SIG-M5 treated with dmso at 0.1 percent for 504 hours (cell line): ENCODE measurements at regions not wholly inside any gene's neighbourhood (a gene's known extent, or its start where the extent isn't known, plus 50 kb on each side); places are given as distances from the start of the nearest gene placed in this dataset.

Source experiments
- DNase-seq: peaks from one replicate; lab custom pipeline; 2025; ENCODE audit not compliant: unreplicated experiment; lab: John Stamatoyannopoulos, UW

DNA sequence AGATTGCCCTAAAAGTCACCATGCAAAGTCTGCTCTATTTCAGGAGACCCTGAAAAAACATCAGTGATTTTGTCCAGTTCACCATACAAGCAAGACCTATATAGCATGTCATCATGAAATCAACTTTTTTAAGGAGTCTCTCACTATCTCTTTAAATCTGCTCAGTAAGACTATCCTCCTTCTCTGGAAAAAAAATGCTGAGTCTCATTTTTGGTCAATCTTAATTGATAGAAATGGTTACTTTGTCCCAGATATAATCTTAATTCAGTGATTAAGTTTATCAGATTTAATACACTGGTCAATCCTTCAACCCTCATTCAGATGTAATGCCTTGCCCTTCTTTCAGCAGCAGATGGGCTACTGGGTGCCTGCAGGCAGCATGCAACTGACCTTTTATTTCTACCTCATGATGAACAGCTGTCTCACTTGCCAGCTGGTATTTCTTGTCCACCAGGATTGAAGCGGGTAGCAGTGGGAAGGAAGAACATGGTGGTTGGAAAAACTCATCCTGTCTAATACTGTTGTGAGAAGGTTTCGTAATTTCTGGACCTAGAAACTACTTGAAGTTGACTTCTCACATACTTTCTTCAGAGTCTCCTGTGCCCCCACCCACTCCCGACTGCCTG lies 375.3 kb downstream of the DNAH5 start:
- DNase-seq, result no peak

DNA sequence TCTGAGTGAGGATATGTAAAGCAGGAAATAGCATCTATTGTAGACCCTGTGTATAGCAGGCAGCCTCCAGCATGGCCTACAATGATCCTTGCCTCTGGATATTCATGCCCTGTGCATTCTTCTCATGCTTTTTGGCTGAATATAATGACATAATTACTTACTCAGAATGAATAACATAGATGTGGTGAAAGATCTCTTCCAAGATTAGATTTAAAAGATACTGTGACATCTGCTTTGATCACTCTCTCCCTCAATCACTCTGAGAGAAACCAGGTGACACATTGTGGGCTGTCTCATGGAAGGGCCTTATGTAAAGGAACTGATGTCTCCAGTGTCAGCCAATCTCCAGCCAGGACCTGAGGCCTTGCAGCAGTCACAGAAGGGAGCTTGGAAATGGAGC lies 376.7 kb downstream of the DNAH5 start:
- DNase-seq, result no peak

GRCh38 chr5:13566871-13567339 lies 377.6 kb downstream of the DNAH5 start:
- no peak for DNase-seq

DNA sequence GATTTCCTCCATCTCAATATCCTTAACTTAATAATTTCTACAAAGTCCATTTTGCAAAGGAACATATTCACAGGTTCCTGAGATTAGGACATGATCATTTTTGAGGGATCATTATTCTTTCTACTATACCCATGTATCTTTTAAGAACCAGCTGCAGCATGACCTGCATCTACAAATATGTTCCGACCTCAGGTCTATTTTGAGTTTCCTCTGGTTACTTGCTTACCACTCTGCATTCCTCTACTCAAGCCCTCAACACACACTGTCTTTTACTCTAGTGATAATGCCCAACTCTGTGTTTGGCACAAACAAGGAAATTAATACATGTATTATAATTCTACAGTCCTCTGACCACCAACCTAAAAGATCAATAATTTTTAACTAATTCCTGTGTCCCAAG lies 386.1 kb downstream of the DNAH5 start:
- DNase-seq, result no peak

DNA sequence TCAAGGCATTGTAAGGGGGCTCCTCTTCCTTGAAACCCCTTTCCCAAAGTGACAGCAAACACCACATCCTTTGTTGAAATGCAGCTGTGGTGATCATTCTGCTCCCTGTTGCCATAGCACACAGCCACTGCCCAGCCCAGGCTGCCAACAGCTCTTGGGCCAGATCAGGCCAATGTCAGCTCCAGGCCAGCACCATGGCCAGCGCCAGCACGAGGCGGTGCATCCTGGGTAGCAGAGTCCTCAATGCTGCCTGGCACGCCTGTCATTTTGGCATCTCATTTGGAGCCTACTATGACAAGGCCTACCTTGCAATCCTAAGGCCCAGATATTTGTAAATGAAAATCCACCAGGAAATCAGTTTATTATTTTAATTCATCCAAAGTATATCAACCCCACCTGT lies 390.6 kb downstream of the DNAH5 start:
- DNase-seq, result peak; percentile 8

GRCh38 chr5:13552361-13552760 lies 392.1 kb downstream of the DNAH5 start:
- DNase-seq, result no peak

- no peak for DNase-seq
Measured at GRCh38 chr5:13551645-13552044, 392.8 kb downstream of the DNAH5 start.

DNA sequence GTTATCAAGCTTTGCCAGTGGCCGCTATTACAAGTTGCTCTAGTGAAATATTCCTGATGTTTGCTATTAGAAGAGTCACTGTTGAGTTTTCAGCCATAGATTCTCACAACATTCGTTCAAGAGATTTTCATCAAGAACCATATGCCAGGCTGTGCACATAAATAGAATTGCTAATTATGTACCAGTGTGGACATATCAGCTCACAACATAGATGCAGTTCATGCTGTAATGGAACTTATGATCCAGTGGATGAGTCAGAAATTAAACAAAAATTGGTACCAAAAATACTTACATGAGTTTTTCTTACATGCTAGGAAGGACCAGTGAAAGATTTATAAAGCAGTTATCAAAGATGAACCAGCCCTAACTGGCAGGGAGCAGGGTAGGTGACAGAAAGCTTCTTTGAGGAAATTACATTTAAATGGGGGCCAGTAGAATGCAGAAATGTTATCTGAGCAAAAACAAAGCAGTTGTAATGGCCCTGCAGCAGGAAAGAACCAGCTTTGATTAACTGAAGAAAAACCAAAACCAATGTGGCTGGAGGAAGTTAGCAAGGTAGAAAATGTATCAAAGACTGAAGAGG lies 404.2 kb downstream of the DNAH5 start:
- no peak for DNase-seq

- DNase-seq, result no peak
Measured at GRCh38 chr5:13536933-13537332, 407.6 kb downstream of the DNAH5 start.

DNA sequence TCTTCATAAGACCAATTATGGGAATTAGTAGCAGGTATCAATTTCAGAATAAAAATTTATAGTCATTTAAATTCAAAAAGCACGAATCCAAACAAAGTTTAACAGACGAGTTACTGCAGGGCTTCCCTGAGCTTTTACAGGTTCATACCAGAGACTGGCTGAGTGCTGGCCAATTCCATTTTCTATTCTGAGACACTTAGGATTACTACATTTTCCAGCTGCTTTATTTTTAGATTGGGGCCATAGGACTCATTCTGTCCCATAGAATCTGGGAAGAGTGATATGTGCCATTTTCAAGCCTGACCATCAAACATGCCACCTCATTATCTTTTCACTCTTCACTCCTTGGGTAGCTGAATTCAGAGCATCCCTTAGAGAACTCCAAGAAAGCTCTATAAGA lies 410.7 kb downstream of the DNAH5 start:
- DNase-seq, result no peak

DNA sequence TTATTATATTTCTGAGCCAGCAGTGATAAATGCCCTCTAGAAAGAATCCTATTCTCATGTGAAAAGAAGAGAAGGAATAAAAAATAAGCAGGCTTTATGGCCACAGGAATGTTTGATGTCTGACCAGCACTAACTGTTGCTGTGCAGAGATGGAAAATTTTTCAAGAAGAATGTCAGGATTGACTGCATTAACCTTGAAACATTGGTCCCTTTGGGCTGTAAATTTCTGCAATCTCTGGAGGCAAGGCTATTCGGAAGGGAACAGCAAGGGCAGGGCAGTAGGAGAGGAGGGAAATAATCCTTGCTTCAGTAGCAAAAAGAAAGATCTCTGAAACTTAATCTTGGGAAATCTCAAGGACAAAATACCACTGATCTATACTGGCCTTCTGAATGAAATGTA lies 415.2 kb downstream of the DNAH5 start:
- DNase-seq, result no peak

DNA sequence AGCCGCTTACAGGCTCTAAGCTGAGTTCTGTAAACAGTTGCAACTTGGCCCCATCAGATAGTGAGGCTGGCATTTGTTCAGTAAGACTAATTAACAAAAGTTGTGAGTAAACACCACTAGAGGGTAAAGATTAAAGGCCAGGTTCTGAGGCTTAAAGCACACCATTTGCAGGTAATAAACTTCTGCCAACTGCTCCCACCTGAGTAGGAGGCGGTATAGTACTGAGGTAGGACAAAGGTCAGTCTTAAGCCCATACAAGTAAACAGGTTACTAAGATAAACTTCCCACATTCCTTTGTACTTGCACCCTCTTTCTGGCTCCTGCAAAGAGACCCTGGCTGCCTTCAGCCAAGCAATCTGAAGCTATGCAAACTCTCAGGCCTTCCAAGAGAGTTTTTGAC lies 419.6 kb downstream of the DNAH5 start:
- DNase-seq, result no peak

- no peak for DNase-seq
Measured at GRCh38 chr5:13519131-13519530, 425.4 kb downstream of the DNAH5 start.

DNA sequence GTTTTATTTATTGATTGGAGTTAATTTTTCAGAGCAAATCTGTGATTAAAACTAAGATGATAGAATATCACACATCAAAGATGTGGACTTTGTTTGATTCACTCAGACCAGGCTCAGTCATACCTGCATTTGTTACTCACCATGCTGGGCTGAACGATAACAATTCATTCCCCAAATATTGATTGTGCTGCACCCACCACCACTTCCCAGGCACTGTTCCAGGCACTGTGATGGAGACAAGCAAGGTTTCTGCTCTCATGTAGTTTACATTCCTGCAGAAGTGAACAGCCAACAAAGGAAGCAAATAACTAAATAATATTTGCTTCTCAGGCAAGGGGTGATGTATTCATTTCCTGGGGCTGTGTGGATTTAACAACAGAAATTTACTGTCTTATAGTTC lies 428.3 kb downstream of the DNAH5 start:
- no peak for DNase-seq

- no peak for DNase-seq
Measured at GRCh38 chr5:13511442-13511841, 433.0 kb downstream of the DNAH5 start.

- no peak for DNase-seq
Measured at GRCh38 chr5:13510616-13511015, 433.9 kb downstream of the DNAH5 start.

GRCh38 chr5:13508559-13508958 lies 435.9 kb downstream of the DNAH5 start:
- DNase-seq, result no peak

GRCh38 chr5:13505326-13505725 lies 439.2 kb downstream of the DNAH5 start:
- no peak for DNase-seq

DNA sequence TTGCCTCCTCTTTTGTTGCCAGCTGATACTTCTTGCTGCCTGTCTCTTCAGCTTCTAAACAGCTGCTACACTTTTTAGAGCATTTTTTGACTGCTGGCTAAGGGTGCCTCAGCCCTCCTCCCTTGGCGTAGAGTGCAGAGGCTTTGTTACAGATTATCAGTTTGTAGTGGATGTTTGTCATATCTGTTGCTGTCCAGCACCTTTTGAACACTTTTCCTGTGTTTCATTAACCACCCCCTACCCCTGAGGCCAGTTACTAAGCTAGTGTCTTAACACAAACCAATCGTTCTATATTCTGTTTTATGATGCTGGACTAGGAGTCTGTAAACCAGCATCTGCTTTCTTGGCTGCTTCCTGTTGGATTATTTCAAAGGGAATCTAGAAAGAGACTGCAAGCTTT lies 441.5 kb downstream of the DNAH5 start:
- no peak for DNase-seq

GRCh38 chr5:13501176-13501575 lies 443.3 kb downstream of the DNAH5 start:
- DNase-seq, result no peak

- DNase-seq, result no peak
Measured at GRCh38 chr5:13498279-13498678, 446.2 kb downstream of the DNAH5 start.

DNA sequence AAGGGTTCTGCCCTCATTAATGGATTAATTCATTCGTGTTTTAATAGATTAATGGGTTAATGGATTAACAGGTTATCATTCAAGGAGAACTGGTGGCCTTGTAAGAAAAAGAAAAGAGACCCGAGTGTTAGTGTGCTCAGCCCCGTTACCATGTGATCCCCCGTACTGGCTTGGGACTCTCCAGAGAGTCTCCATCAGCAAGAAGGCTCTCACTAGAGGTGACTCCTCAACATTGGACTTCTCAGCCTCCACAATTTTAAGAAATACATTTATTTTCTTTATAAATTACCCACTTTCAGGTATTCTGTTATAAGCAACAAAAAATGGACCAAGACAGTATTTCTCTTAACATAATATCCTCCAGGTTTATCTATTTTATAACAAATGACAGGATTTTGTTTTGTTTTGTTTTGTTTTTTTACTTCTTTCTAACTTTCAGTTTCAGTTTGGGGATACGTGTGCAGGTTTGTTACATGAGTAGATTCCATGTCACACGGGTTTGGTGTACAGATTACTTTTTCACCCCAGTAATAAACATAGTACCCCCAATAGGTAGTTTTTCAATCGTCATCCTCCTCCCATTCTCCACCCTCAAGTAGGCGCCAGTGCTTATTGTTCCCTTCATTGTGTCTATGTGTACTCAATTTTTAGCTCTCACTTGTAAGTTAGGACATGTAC lies 456.1 kb downstream of the DNAH5 start:
- no peak for DNase-seq

DNA sequence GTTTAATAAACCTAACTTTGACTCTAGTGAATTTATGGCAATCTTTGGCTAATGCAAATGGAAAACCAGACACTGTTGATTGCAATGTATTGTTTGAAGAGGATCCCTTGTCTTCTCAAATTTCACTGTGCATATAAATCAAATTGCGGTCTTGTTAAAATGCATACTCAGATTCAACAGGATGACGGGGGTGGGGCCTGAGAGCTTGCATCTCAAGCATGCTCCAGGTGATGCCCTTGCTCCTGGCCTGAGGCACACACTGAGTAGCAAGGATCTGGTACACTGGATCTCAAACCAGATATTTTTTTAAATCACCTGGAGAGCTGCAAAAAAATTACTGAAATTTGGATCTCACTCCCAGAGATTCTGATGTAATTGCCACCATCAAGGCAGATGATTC lies 463.7 kb downstream of the DNAH5 start:
- DNase-seq, result no peak
